GM10248 (cell line): ENCODE measurements at regions not wholly inside any gene's neighbourhood (a gene's known extent, or its start where the extent isn't known, plus 50 kb on each side); places are given as distances from the start of the nearest gene placed in this dataset.
"Not testable (repeated sequence)": the region's sequence is repeated elsewhere in the genome, so short reads cannot be mapped to it uniquely, and the experiment has no call there.

ENCODE experiments used
- CTCF ChIA-PET: fragments of 300-600 bp; sonication (Branson Sonifier 250); formaldehyde crosslinking; extraction: SDS; loops from one replicate; lab custom pipeline; 2021; ENCODE audit warnings: antibody characterized with exemption; lab: Yijun Ruan, JAX
- POLR2A ChIA-PET: fragments of 350-650 bp; sonication (Branson Sonifier 250); formaldehyde crosslinking; extraction: SDS; loops from one replicate; lab custom pipeline; 2020; ENCODE audit warnings: antibody characterized with exemption; lab: Yijun Ruan, JAX
- DNase-seq: peaks from one replicate; pipeline ENCODE4 v3.0.0; 2012; ENCODE audit errors: extremely low spot score
- CTCF ChIP-seq: IDR thresholded peaks from 2 replicates; pipeline ENCODE4 v1.5.1; 2012; ENCODE audit warnings: mild to moderate bottlenecking, low read depth; ENCODE audit errors: extremely low read depth, missing control alignments, control extremely low read depth

GRCh38 chr15:84398763-84399701, 163.5 kb downstream of the GOLGA6L4 start:
- CTCF ChIA-PET = no interaction called here
- POLR2A ChIA-PET = no interaction called here
- no peak for TF ChIP-seq CTCF
- no peak for DNase-seq

GRCh38 chr15:84400017-84400740, 164.6 kb downstream of the GOLGA6L4 start:
- TF ChIP-seq CTCF = no peak
- DNase-seq = no peak
- ChIA-PET CTCF (no interaction called here), POLR2A (no interaction called here)

GRCh38 chr15:84400820-84401219, 165.2 kb downstream of the GOLGA6L4 start:
- DNase-seq = no peak
- CTCF ChIA-PET = no interaction called here
- TF ChIP-seq CTCF = no peak
- POLR2A ChIA-PET = no interaction called here

- CTCF ChIA-PET, POLR2A ChIA-PET, DNase-seq: not testable (repeated sequence)
These were observed 165.9 kb downstream of the GOLGA6L4 start for GRCh38 chr15:84401461-84401860.

GRCh38 chr15:84401891-84402840, 166.6 kb downstream of the GOLGA6L4 start:
- DNase-seq, CTCF ChIA-PET, POLR2A ChIA-PET: not testable (repeated sequence)

GRCh38 chr15:84402856-84403608, 167.5 kb downstream of the GOLGA6L4 start:
- CTCF ChIA-PET = no interaction called here
- POLR2A ChIA-PET = no interaction called here
- no peak for DNase-seq
- no peak for TF ChIP-seq CTCF

GRCh38 chr15:84409357-84409756, 173.8 kb downstream of the GOLGA6L4 start:
- POLR2A ChIA-PET, DNase-seq, CTCF ChIA-PET: not testable (repeated sequence)

- CTCF ChIA-PET, DNase-seq, POLR2A ChIA-PET: not testable (repeated sequence)
These were observed 179.2 kb upstream of the ZSCAN2 start for GRCh38 chr15:84421513-84422181.

GRCh38 chr15:84425327-84425726, 175.5 kb upstream of the ZSCAN2 start:
- POLR2A ChIA-PET = not testable (repeated sequence)

GRCh38 chr15:84473305-84473877, 127.4 kb upstream of the ZSCAN2 start:
- CTCF ChIA-PET, DNase-seq, POLR2A ChIA-PET: not testable (repeated sequence)

More at GRCh38 chr15:84425327-84425726, 175.5 kb upstream of the ZSCAN2 start:
- CTCF ChIA-PET, DNase-seq: not testable (repeated sequence)
